ENCODE measurements at regions not wholly inside any gene's neighbourhood (a gene's known extent, or its start where the extent isn't known, plus 50 kb on each side); places are given as distances from the start of the nearest gene placed in this dataset.

DNA sequence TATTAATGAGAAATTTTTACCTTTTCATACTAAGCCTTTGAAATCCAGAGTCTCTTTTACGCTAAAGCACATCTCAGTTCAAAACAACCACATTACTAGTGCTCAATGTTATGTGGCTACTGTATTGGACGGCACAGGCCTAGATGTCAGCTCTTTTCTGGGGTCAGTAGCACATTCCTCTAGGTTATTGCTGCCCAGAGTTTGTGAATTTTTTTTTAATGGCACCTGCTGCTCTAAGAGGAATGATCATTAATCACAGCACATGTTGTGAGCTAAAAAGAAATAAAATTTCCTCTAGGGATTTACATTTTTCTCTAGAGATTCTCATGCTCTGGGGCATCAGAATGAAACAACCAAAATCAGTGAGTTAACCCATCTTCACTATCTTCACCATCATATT lies 436.8 kb upstream of the THBS1 start (continued):
- TF ChIP-seq, protein P1, sequence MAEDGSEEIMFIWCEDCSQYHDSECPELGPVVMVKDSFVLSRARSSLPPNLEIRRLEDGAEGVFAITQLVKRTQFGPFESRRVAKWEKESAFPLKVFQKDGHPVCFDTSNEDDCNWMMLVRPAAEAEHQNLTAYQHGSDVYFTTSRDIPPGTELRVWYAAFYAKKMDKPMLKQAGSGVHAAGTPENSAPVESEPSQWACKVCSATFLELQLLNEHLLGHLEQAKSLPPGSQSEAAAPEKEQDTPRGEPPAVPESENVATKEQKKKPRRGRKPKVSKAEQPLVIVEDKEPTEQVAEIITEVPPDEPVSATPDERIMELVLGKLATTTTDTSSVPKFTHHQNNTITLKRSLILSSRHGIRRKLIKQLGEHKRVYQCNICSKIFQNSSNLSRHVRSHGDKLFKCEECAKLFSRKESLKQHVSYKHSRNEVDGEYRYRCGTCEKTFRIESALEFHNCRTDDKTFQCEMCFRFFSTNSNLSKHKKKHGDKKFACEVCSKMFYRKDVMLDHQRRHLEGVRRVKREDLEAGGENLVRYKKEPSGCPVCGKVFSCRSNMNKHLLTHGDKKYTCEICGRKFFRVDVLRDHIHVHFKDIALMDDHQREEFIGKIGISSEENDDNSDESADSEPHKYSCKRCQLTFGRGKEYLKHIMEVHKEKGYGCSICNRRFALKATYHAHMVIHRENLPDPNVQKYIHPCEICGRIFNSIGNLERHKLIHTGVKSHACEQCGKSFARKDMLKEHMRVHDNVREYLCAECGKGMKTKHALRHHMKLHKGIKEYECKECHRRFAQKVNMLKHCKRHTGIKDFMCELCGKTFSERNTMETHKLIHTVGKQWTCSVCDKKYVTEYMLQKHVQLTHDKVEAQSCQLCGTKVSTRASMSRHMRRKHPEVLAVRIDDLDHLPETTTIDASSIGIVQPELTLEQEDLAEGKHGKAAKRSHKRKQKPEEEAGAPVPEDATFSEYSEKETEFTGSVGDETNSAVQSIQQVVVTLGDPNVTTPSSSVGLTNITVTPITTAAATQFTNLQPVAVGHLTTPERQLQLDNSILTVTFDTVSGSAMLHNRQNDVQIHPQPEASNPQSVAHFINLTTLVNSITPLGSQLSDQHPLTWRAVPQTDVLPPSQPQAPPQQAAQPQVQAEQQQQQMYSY (CRISPR knock-in tag; IDR thresholded peaks at IDR 0.05), result no peak

- TF ChIP-seq ZNF121 (CRISPR knock-in tag; IDR thresholded peaks at IDR 0.05) (no peak), NFYB (CRISPR knock-in tag; conservative IDR thresholded peaks at IDR 0.05; ENCODE audit: low read depth) (no peak), HMGA2 (CRISPR knock-in tag; IDR thresholded peaks at IDR 0.05) (no peak), NR1H2 (CRISPR knock-in tag; IDR thresholded peaks at IDR 0.05) (no peak), ZNF281 (CRISPR knock-in tag; IDR thresholded peaks at IDR 0.05) (no peak), ETV6 (CRISPR knock-in tag; IDR thresholded peaks at IDR 0.05) (no peak), RELA (CRISPR knock-in tag; IDR thresholded peaks at IDR 0.05; ENCODE audit: borderline replicate concordance) (no peak), NFE2L1 (CRISPR knock-in tag; IDR thresholded peaks at IDR 0.05) (no peak), TEAD4 (CRISPR knock-in tag; IDR thresholded peaks at IDR 0.05) (no peak), ZNF425 (CRISPR knock-in tag; conservative IDR thresholded peaks at IDR 0.05) (no peak), CREM (CRISPR knock-in tag; IDR thresholded peaks at IDR 0.05) (no peak), SP1 (CRISPR knock-in tag; conservative IDR thresholded peaks at IDR 0.05) (no peak), FOXP1 (CRISPR knock-in tag; IDR thresholded peaks at IDR 0.05; ENCODE audit: borderline replicate concordance) (no peak), IRF2 (CRISPR knock-in tag; IDR thresholded peaks at IDR 0.05; ENCODE audit: borderline replicate concordance, low read depth) (no peak), GTF2I (CRISPR knock-in tag; conservative IDR thresholded peaks at IDR 0.05) (no peak), TP53 (CRISPR knock-in tag; IDR thresholded peaks at IDR 0.05) (no peak)
- TF ChIP-seq, protein P2, sequence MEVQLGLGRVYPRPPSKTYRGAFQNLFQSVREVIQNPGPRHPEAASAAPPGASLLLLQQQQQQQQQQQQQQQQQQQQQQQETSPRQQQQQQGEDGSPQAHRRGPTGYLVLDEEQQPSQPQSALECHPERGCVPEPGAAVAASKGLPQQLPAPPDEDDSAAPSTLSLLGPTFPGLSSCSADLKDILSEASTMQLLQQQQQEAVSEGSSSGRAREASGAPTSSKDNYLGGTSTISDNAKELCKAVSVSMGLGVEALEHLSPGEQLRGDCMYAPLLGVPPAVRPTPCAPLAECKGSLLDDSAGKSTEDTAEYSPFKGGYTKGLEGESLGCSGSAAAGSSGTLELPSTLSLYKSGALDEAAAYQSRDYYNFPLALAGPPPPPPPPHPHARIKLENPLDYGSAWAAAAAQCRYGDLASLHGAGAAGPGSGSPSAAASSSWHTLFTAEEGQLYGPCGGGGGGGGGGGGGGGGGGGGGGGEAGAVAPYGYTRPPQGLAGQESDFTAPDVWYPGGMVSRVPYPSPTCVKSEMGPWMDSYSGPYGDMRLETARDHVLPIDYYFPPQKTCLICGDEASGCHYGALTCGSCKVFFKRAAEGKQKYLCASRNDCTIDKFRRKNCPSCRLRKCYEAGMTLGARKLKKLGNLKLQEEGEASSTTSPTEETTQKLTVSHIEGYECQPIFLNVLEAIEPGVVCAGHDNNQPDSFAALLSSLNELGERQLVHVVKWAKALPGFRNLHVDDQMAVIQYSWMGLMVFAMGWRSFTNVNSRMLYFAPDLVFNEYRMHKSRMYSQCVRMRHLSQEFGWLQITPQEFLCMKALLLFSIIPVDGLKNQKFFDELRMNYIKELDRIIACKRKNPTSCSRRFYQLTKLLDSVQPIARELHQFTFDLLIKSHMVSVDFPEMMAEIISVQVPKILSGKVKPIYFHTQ (CRISPR knock-in tag; IDR thresholded peaks at IDR 0.05), result no peak
- TF ChIP-seq, protein P3, sequence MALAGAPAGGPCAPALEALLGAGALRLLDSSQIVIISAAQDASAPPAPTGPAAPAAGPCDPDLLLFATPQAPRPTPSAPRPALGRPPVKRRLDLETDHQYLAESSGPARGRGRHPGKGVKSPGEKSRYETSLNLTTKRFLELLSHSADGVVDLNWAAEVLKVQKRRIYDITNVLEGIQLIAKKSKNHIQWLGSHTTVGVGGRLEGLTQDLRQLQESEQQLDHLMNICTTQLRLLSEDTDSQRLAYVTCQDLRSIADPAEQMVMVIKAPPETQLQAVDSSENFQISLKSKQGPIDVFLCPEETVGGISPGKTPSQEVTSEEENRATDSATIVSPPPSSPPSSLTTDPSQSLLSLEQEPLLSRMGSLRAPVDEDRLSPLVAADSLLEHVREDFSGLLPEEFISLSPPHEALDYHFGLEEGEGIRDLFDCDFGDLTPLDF (CRISPR knock-in tag; IDR thresholded peaks at IDR 0.05), result no peak
- TF ChIP-seq, protein P4, sequence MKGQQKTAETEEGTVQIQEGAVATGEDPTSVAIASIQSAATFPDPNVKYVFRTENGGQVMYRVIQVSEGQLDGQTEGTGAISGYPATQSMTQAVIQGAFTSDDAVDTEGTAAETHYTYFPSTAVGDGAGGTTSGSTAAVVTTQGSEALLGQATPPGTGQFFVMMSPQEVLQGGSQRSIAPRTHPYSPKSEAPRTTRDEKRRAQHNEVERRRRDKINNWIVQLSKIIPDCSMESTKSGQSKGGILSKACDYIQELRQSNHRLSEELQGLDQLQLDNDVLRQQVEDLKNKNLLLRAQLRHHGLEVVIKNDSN (CRISPR knock-in tag; IDR thresholded peaks at IDR 0.05), result no peak
- no peak overlapping the region for H3K4me3 Mint-ChIP-seq
- POLR2A ChIA-PET, result no interaction called here
- ATAC-seq (no peak), DNase-seq (ENCODE audit: low spot score) (no peak)
- no peaks in the 10 kb centered on the region for H3K27me3 Mint-ChIP-seq (ENCODE audit: low read depth)
- CTCF ChIA-PET, result no interaction called here
- H3K9me3 Mint-ChIP-seq, result no peaks in the 10 kb centered on the region
- no peaks in the 10 kb centered on the region for H3K36me3 Mint-ChIP-seq
- no peak overlapping the region for H3K27ac Mint-ChIP-seq
- H3K4me1 Mint-ChIP-seq, result no peaks in the 10 kb centered on the region
Observed at GRCh38 chr15:39144613-39145499, 436.0 kb upstream of the THBS1 start.
